K562 (cell line): ENCODE measurements at regions not wholly inside any gene's neighbourhood (a gene's known extent, or its start where the extent isn't known, plus 50 kb on each side); places are given as distances from the start of the nearest gene placed in this dataset.

ENCODE experiments used
- ATAC-seq: fragments of 200-7000 bp; cut with Tn5 transposase; 3 replicates; pipeline ENCODE4 v1.9.1; 2020; ENCODE audit warnings: moderate library complexity
- BruUV-seq: library from RNA; stranded (reverse); fragments of 400-500 nt; replicated peaks from 2 replicates; lab custom pipeline; 2021; lab: Mats Ljungman, UMichigan
- CTCF ChIA-PET: fragments of 300-600 bp; formaldehyde crosslinking; extraction: SDS; loops from one replicate; lab custom pipeline; 2021; ENCODE audit warnings: low intra/inter-chr PET ratio; lab: Yijun Ruan, JAX
- POLR2A ChIA-PET: fragments of 300-600, 350-650 bp; sonication (Branson Sonifier 250); formaldehyde crosslinking; extraction: SDS; loops from one replicate; lab custom pipeline; 2021; ENCODE audit warnings: antibody characterized with exemption, inconsistent platforms; lab: Yijun Ruan, JAX
- DNase-seq, 4 experiments: peaks; one replicate each; pipeline versions ENCODE4 v3.0.0 to v3.0.0-alpha.2; 2011 to 2018; ENCODE audit warnings: low spot score in 3 of 4, mixed read lengths in 3 of 4; ENCODE audit errors: extremely low read depth in 1 of 4
- FAIRE-seq: peaks from 2 replicates; lab custom pipeline; 2011; peaks lifted over from hg19 to GRCh38; lab: Jason Lieb, UNC
- H2AFZ ChIP-seq: 2 replicates; pipeline ENCODE4 v1.6.0; 2011; ENCODE audit warnings: low read depth, low read length, control low read depth, inconsistent platforms
- H3K27ac ChIP-seq: fragments of 200-600 bp; 3 replicates; pipeline ENCODE4 v1.8.0; 2011; ENCODE audit warnings: low read depth, mild to moderate bottlenecking, control low read depth, inconsistent platforms, low read length, moderate library complexity, mixed read lengths; ENCODE audit errors: extremely low read depth
- H3K27me3 ChIP-seq, 2 experiments: fragments of 300-600 bp in 1 of 2; 2 replicates in 1 of 2; 3 replicates in 1 of 2; pipeline versions ENCODE4 v1.6.0 to v1.8.0; 2011; ENCODE audit warnings: inconsistent platforms in 2 of 2, low read length in 2 of 2, mild to moderate bottlenecking in 1 of 2, mixed read lengths in 1 of 2, moderate library complexity in 1 of 2; ENCODE audit not compliant: control insufficient read depth in 2 of 2, insufficient read depth in 2 of 2
- H3K36me3 ChIP-seq: fragments of 300-600 bp; 3 replicates; pipeline ENCODE4 v1.8.0; 2011; ENCODE audit warnings: mild to moderate bottlenecking, low read length, inconsistent platforms; ENCODE audit not compliant: control insufficient read depth, insufficient read depth
- H3K4me1 ChIP-seq, 2 experiments: fragments of 200-600 bp in 1 of 2; replicated peaks in 1 of 2; 2 replicates in 1 of 2; 3 replicates in 1 of 2; pipeline versions ENCODE4 v1.5.1 to v1.8.0; 2011; ENCODE audit warnings: inconsistent platforms in 2 of 2, low read length in 2 of 2, mild to moderate bottlenecking in 1 of 2, mixed read lengths in 1 of 2, moderate library complexity in 1 of 2; ENCODE audit not compliant: control insufficient read depth in 2 of 2, insufficient read depth in 2 of 2
- H3K4me2 ChIP-seq: 2 replicates; pipeline ENCODE4 v1.6.1; 2011; ENCODE audit warnings: low read length, control low read depth, inconsistent platforms, mixed read lengths; ENCODE audit not compliant: insufficient read depth
- H3K4me3 ChIP-seq: fragments of 200-600 bp; sonication (generic), shearing (Covaris generic); 2 replicates; pipeline ENCODE4 v1.5.1; 2016; ENCODE audit warnings: control low read depth, inconsistent platforms
- H3K79me2 ChIP-seq: fragments of 200-600 bp; 3 replicates; pipeline ENCODE4 v1.8.0; 2011; ENCODE audit warnings: low read length, inconsistent platforms; ENCODE audit not compliant: control insufficient read depth, insufficient read depth
- H3K9ac ChIP-seq, 2 experiments: 2 replicates each; pipeline versions ENCODE4 v1.6.0 to v1.6.1; 2011; ENCODE audit warnings: low read depth in 2 of 2, low read length in 2 of 2, control low read depth in 1 of 2, inconsistent platforms in 1 of 2, mild to moderate bottlenecking in 1 of 2, mixed read lengths in 1 of 2; ENCODE audit not compliant: insufficient read depth in 1 of 2
- H3K9me1 ChIP-seq: one replicate; pipeline ENCODE4 v1.6.0; 2011; ENCODE audit warnings: inconsistent platforms, mild to moderate bottlenecking, low read length, moderate library complexity; ENCODE audit not compliant: control insufficient read depth, insufficient read depth
- H3K9me3 ChIP-seq: replicated peaks from 2 replicates; pipeline ENCODE4 v1.5.1; 2011; ENCODE audit warnings: low read depth, low read length, inconsistent platforms; ENCODE audit not compliant: control insufficient read depth, insufficient read depth
- H4K20me1 ChIP-seq: replicated peaks from 2 replicates; pipeline ENCODE4 v1.6.1; 2011; ENCODE audit warnings: low read length, inconsistent platforms, mixed read lengths; ENCODE audit not compliant: control insufficient read depth, insufficient read depth
- ARNT ChIP-seq, 2 experiments: fragments of 450-650 bp; IDR thresholded peaks; 2 replicates each; pipeline ENCODE4 v1.6.1; 2016; ENCODE audit warnings: mild to moderate bottlenecking in 1 of 2
- ATF1 ChIP-seq, 2 experiments: fragments of 450-650 bp in 1 of 2; IDR thresholded peaks; 2 replicates each; pipeline ENCODE4 v1.6.1; 2016; ENCODE audit warnings: missing compliant biosample characterization in 1 of 2, missing genetic modification characterization in 1 of 2
- ATF3 ChIP-seq, 2 experiments: fragments of 450-650 bp in 1 of 2; sonication (generic) in 1 of 2; formaldehyde crosslinking in 1 of 2; IDR thresholded peaks in 1 of 2; conservative IDR thresholded peaks in 1 of 2; 2 replicates each; pipeline versions ENCODE4 v1.6.1 to v1.8.1; 2016 to 2023; ENCODE audit warnings: mild to moderate bottlenecking in 2 of 2, moderate library complexity in 2 of 2, inconsistent platforms in 1 of 2, missing genetic modification reagents in 1 of 2
- BCOR ChIP-seq: fragments of 450-650 bp; IDR thresholded peaks from 2 replicates; pipeline ENCODE4 v1.6.1; 2016
- ETV5 ChIP-seq: sonication (generic); formaldehyde crosslinking; IDR thresholded peaks from 2 replicates; pipeline ENCODE4 v1.4.0; 2020; ENCODE audit warnings: low read depth, mild to moderate bottlenecking, missing genetic modification reagents
- GTF3C2 ChIP-seq: IDR thresholded peaks from 3 replicates; pipeline ENCODE4 v1.6.1; 2011; ENCODE audit warnings: borderline replicate concordance, mild to moderate bottlenecking, moderate library complexity; ENCODE audit not compliant: insufficient read length; ENCODE audit errors: extremely low read depth
- HDAC2 ChIP-seq: fragments of 450-650 bp; IDR thresholded peaks from 2 replicates; pipeline ENCODE4 v1.6.1; 2016; ENCODE audit warnings: mild to moderate bottlenecking
- HMBOX1 ChIP-seq: sonication (generic); IDR thresholded peaks from 2 replicates; pipeline ENCODE4 v1.6.1; 2016
- KLF16 ChIP-seq: IDR thresholded peaks from 2 replicates; pipeline ENCODE4 v1.6.1; 2016; ENCODE audit warnings: antibody characterized with exemption
- MCM5 ChIP-seq: fragments of 450-650 bp; IDR thresholded peaks from 2 replicates; pipeline ENCODE4 v1.6.1; 2016; ENCODE audit warnings: low read depth
- MEF2A ChIP-seq: IDR thresholded peaks from 2 replicates; pipeline ENCODE4 v1.6.1; 2011; ENCODE audit warnings: low read depth, mild to moderate bottlenecking, low read length, moderate library complexity; ENCODE audit not compliant: control insufficient read depth
- RBM34 ChIP-seq: fragments of 200-400 bp; formaldehyde crosslinking; IDR thresholded peaks from 2 replicates; pipeline ENCODE4 v1.6.1; 2018; ENCODE audit warnings: low read length, borderline replicate concordance; ENCODE audit not compliant: insufficient read depth
- YBX1 ChIP-seq: fragments of 450-650 bp; IDR thresholded peaks from 2 replicates; pipeline ENCODE4 v1.7.1; 2016; ENCODE audit warnings: mild to moderate bottlenecking
- ZNF121 ChIP-seq: sonication (generic); formaldehyde crosslinking; conservative IDR thresholded peaks from 2 replicates; pipeline ENCODE4 v1.8.0; 2022; ENCODE audit warnings: missing genetic modification reagents
- ZNF282 ChIP-seq: sonication (generic); formaldehyde crosslinking; IDR thresholded peaks from 2 replicates; pipeline ENCODE4 v1.8.1; 2023; ENCODE audit warnings: missing genetic modification reagents
- ZNF311 ChIP-seq: fragments of 250-450 bp; sonication (Bioruptor Pico); IDR thresholded peaks from 2 replicates; pipeline ENCODE4 v1.4.0; 2020; ENCODE audit warnings: mild to moderate bottlenecking, moderate library complexity
- ZNF347 ChIP-seq: fragments of 450-650 bp; formaldehyde crosslinking; IDR thresholded peaks from 2 replicates; pipeline ENCODE4 v1.4.0; 2020; ENCODE audit warnings: low read depth, mild to moderate bottlenecking, moderate library complexity
- ZZZ3 ChIP-seq: fragments of 450-650 bp; IDR thresholded peaks from 2 replicates; pipeline ENCODE4 v1.6.1; 2016; ENCODE audit warnings: antibody characterized with exemption, mild to moderate bottlenecking, moderate library complexity
- WGBS: fragments of 100-300 bp; shearing (Covaris generic); methylation state at CpG from one replicate; pipeline ENCODE4 v1.1.6; 2016; ENCODE audit warnings: low coverage, mixed read lengths; ENCODE audit not compliant: insufficient coverage; ENCODE audit errors: missing lambda C conversion rate; 5-methylcytosine and 5-hydroxymethylcytosine counted together
- in situ Hi-C: fragments of 300-500 bp; cut with MboI; formaldehyde crosslinking; loops from 4 replicates; pipeline ENCODE4 v1.15.0; 2018; ENCODE audit warnings: inconsistent platforms, mixed read lengths
- intact Hi-C: fragments of 100-400 bp; cut with micrococcal nuclease; formaldehyde crosslinking; loops from 2 replicates; pipeline ENCODE4 v1.14.2; 2022

- TF ChIP-seq HMBOX1: no peak
- TF ChIP-seq ATF1 (CRISPR knock-in tag; IDR thresholded peaks at IDR 0.05): no peak
- no peak for TF ChIP-seq ATF1 (tag; IDR thresholded peaks at IDR 0.05)
- TF ChIP-seq ARNT (IDR thresholded peaks at IDR 0.05): no peak
- TF ChIP-seq MEF2A: no peak
- no peak for TF ChIP-seq ETV5 (CRISPR knock-in tag)
- no peak for TF ChIP-seq BCOR
These were observed 507.1 kb downstream of the TMEM182 start (continued) for GRCh38 chr2:103268841-103269498.

GRCh38 chr2:103276869-103277268 is 515.0 kb downstream of the TMEM182 start:
- Histone ChIP-seq H3K9ac (no peak overlapping the region), H3K4me1 (no peaks in the 10 kb centered on the region), H3K4me2 (no peak overlapping the region), H4K20me1 (no peaks in the 10 kb centered on the region), H3K27ac (no peak overlapping the region), H3K27me3 (no peaks in the 10 kb centered on the region), H3K79me2 (no peaks in the 10 kb centered on the region), H3K9me1 (no peaks in the 10 kb centered on the region), H2AFZ (no peak overlapping the region), H3K4me3 (no peak overlapping the region), H3K36me3 (no peaks in the 10 kb centered on the region), H3K9me3 (no peaks in the 10 kb centered on the region)
- no peak for FAIRE-seq
- ChIA-PET POLR2A (no interaction called here), CTCF (no interaction called here)
- intact Hi-C loops (no loop called here), in situ Hi-C loops (no loop called here)
- BruUV-seq: no TSS peak
- no peak for ATAC-seq
- WGBS: 3% methylated on average over 2 of the region's 2 CpGs
- DNase-seq: no peak
- TF ChIP-seq RBM34 (no peak), ATF1 (CRISPR knock-in tag; IDR thresholded peaks at IDR 0.05) (no peak), ATF1 (tag; IDR thresholded peaks at IDR 0.05) (no peak), ZNF347 (no peak), KLF16 (no peak), ZNF282 (CRISPR knock-in tag) (no peak), HDAC2 (no peak), GTF3C2 (no peak), ATF3 (IDR thresholded peaks at IDR 0.05) (no peak), ATF3 (CRISPR knock-in tag; conservative IDR thresholded peaks at IDR 0.05) (no peak), YBX1 (no peak), ZNF311 (CRISPR knock-in tag) (no peak), MCM5 (no peak), ZNF121 (CRISPR knock-in tag) (no peak), ZZZ3 (no peak)
